GM18519 (cell line): ENCODE measurements at regions not wholly inside any gene's neighbourhood (a gene's known extent, or its start where the extent isn't known, plus 50 kb on each side); places are given as distances from the start of the nearest gene placed in this dataset.

ENCODE experiments used
- ATAC-seq: cut with Tn5 transposase; IDR thresholded peaks from one replicate; pipeline ENCODE4 v1.9.1; 2021; ENCODE audit warnings: mild to moderate bottlenecking, moderate library complexity; ENCODE audit not compliant: unreplicated experiment, low FRiP score

- ATAC-seq: no peak
These were observed 158.1 kb downstream of the DIPK2A start for GRCh38 chr3:144129536-144130214.

DNA sequence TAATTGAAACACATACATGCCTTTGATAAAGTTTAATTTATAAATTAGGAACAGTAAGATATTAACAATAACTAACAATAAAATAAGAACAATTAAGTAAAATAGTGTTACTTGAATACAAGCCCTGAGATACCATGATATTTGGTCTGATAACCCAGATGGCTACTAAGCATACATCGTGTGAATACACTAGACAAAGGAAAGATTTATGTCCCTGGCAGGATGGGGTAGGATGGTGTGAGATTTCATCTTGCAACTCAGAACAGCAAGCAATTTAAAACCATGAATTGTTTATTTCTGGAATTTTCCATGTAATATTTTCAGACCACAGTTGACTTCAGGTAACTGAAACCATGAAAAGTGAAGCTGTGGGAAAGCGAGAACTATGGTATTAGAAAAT lies 169.5 kb downstream of the DIPK2A start:
- no peak for ATAC-seq

GRCh38 chr3:144141496-144141895 lies 169.9 kb downstream of the DIPK2A start:
- ATAC-seq: no peak

- ATAC-seq: no peak
These were observed 170.7 kb downstream of the DIPK2A start for GRCh38 chr3:144142151-144142840.

DNA sequence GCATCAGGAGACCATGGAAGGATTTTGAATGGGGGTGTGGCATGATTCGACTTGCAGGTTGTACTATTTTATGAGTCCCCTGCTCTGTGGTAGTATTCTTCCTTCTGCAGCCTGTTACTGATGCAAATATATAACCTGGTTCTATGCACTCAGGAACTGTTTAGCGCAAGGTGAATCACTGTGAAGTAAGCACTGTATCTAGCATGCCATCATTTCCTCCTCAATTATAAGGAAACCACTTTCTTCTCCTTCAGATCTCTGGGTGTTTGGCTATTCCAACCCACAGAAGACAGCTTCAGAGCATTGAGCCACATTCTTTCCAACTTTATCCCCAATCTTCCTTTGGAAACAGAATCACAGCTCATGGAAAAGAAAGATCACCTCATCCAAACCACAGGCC lies 176.7 kb downstream of the DIPK2A start:
- no peak for ATAC-seq

DNA sequence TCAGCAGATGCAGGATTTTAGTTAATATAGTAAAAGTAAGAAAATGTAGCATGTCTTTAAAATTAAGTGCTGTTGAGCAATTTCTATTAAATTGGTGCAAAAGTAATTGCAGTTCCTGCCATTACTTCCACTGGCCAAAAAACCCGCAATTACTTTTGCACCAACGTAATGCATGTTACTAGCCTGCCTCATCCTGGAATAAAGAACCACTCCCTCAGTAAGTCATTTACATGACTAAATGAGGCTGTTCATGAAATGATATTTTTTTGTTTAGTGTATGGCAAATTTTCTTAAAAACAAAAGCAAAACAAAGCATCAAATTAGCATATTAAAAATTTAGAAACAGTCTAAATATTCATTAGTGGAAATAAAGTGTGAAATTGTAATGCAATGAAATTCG lies 180.4 kb downstream of the DIPK2A start:
- ATAC-seq: no peak

DNA sequence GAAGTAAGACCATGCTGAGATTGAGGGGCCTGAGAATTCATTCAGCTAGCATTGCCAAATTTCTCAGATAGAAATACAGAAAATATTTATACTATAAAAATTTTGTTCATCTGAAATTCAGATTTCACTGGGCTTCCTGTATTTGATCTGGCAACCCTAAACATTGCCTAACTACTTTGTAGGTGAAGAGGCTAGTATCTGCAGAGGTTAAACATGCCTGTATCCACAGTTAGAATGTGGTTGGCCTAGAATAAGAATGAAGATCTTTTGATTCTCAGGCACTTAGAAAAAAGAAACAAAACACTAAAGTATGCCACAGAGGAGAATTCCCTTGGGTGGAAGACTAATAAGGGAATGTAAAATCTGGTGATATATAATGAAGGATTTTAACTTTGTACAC lies 189.0 kb downstream of the DIPK2A start:
- ATAC-seq: no peak

DNA sequence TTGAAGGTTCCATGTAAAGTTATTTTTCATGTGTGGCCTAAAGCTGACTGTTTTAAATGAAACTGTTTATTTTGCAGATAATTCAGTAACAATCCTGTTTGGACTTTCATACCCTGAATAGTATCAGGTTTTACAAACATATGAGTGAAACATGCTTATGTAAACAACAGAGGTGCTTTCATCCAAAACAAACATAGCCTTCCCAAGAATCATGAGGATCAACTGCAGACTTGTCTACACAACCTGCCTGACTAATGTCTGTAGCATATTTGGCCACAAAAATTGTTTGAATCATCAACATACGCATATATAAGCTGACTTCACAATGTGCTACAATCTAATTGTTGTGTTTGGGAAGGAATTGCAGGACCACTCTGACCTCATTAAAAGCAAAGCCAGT lies 190.4 kb downstream of the DIPK2A start:
- no peak for ATAC-seq

DNA sequence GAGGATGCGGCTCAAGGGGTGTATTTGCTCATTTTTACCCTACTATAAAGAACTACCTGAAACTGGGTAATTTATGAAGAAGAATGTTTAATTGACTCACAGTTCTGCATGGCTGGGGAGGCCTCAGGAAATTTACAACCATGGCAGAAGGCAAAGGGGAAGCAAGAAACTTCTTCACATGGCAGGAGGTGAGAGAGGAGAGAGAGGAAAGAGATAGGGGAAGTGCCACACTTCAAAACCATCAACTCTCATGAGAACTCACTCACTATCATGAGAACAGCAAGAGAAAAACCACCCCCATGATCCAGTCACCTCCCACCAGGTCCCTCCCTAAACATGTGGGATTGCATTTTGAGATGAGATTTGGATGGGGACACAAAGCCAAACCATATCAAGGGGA lies 192.7 kb downstream of the DIPK2A start:
- no peak for ATAC-seq

- ATAC-seq: no peak
These were observed 193.9 kb downstream of the DIPK2A start for GRCh38 chr3:144165482-144165881.

GRCh38 chr3:144167634-144168033 lies 196.0 kb downstream of the DIPK2A start:
- no peak for ATAC-seq

DNA sequence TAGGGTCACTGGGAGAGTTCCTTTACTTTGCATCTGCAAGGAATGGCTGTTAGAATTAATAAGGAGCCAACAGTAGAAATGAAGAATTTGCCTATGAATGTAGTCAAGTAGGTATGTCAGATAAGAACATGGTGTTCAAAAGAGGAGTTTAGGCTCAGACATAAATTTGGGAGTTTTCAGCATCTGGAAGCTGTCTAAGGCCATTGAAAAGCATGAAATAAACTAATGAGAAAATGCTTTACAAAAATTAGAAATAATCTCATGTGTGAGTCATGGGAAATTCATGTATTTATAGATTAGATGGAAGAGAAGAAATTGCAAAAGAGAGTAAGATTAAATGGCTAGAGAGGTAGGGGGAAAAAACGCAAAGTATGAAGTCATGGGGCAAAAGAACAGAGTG lies 201.9 kb downstream of the DIPK2A start:
- no peak for ATAC-seq

- no peak for ATAC-seq
These were observed 204.2 kb downstream of the DIPK2A start for GRCh38 chr3:144175644-144176425.

GRCh38 chr3:144177649-144178048 lies 206.0 kb downstream of the DIPK2A start:
- no peak for ATAC-seq

GRCh38 chr3:144178607-144179006 lies 207.0 kb downstream of the DIPK2A start:
- ATAC-seq: no peak

DNA sequence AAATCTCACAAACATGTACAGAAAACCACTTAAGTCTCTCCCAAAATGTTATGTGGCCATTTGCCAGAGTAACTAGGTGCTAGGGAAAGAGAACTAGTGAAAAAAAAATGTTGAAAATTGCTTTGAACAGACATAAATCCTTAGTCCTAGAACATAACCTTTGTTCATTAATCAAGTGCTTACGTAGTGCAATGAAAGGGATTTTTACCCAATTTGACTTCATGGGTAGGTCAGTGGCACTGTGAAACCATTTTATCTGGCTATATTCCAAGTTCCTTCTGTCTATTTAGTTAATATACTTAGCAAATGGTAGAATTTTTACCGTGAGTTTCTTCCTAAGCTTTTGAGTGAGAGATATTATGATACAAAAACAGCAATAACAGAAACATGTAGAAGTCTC lies 209.4 kb downstream of the DIPK2A start:
- no peak for ATAC-seq

DNA sequence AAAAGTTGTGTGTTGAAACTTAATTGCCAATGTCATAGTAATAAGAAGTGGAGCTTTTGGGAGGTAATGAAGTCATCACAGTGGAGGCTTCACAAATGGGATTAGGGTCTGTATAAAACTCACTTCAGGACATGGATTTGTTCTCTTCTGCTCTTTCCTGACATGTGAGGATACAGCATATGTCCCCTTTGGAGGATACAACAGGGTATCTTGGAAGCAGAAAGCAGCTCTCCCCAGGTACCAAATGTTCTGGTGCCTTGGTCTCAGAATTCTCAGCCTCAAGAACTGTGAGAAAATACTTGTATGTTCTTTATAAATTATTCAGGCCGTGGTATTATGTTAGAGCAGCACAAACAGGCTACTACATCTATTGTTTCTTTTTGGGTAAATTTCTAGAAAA lies 210.9 kb downstream of the DIPK2A start:
- ATAC-seq: no peak

DNA sequence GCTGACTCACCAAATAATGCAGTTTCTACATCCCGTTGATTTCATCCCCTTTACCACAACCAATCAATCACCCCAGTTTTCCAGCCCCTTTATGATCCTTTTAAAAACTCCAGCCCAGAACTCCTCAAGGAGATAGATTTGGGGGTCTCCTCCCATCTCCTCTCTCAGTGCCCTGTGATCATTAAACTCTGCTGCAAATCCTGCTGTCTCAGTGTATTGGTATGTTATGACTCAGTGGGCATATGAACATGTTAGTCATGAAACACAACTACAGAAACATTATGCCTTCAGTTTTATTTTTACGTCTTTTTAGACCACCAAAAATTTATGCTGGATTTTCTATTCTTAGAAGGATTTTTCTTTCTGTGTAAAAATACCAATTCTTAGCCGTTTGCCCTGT lies 213.7 kb downstream of the DIPK2A start:
- no peak for ATAC-seq

GRCh38 chr3:144187531-144188210 lies 216.0 kb downstream of the DIPK2A start:
- ATAC-seq: no peak

- ATAC-seq: no peak
These were observed 217.4 kb downstream of the DIPK2A start for GRCh38 chr3:144189044-144189443.

DNA sequence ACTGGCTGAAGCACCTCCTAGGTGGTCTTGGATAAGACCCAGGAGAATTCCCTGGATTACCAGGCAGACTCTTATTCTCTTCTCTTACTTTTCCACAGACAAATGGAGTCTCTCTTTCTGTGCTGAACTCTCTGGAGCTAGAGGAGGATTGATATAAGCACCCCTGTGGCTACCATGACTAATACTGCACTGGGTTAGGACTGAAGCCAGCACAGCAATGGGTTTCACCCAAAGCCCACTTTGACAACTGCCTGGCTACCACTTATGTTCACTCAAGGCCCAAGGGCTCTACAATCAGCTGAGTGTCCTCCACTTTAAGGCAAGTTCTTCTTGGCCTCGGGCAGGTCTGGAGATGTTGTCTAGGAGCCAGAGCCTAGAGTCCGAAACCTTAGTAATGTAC lies 225.5 kb downstream of the DIPK2A start:
- no peak for ATAC-seq
